WTC11 (cell line): ENCODE measurements at regions not wholly inside any gene's neighbourhood (a gene's known extent, or its start where the extent isn't known, plus 50 kb on each side); places are given as distances from the start of the nearest gene placed in this dataset.

Experiments
- ATF1 ChIP-seq: sonication (generic); formaldehyde crosslinking; IDR thresholded peaks from 2 replicates; pipeline ENCODE4 v1.8.1; 2023; ENCODE audit warnings: mild to moderate bottlenecking, moderate library complexity, missing genetic modification reagents
- HMGXB4 ChIP-seq: sonication (generic); formaldehyde crosslinking; IDR thresholded peaks from 2 replicates; pipeline ENCODE4 v1.8.1; 2023; ENCODE audit warnings: mild to moderate bottlenecking, moderate library complexity, missing genetic modification reagents
- PRRX2 ChIP-seq: fragments of 250-450 bp; sonication (Bioruptor Pico); IDR thresholded peaks from 2 replicates; pipeline ENCODE4 v1.8.0; 2021; ENCODE audit warnings: mild to moderate bottlenecking
- TEAD1 ChIP-seq: sonication (generic); formaldehyde crosslinking; IDR thresholded peaks from 2 replicates; pipeline ENCODE4 v1.8.0; 2022; ENCODE audit warnings: mild to moderate bottlenecking, missing genetic modification reagents
- ZNF317 ChIP-seq: sonication (generic); formaldehyde crosslinking; IDR thresholded peaks from 2 replicates; pipeline ENCODE4 v1.8.1; 2023; ENCODE audit warnings: low read depth, mild to moderate bottlenecking, moderate library complexity, missing genetic modification reagents, borderline replicate concordance
- TF ChIP-seq, protein P1 (sequence below): fragments of 200-600 bp; IDR thresholded peaks from 2 replicates; pipeline ENCODE4 v1.8.0; 2022; ENCODE audit warnings: antibody characterized with exemption
- TF ChIP-seq, protein P2 (sequence below): sonication (generic); formaldehyde crosslinking; IDR thresholded peaks from 2 replicates; pipeline ENCODE4 v1.8.1; 2023; ENCODE audit warnings: mild to moderate bottlenecking, missing genetic modification reagents, moderate library complexity

DNA sequence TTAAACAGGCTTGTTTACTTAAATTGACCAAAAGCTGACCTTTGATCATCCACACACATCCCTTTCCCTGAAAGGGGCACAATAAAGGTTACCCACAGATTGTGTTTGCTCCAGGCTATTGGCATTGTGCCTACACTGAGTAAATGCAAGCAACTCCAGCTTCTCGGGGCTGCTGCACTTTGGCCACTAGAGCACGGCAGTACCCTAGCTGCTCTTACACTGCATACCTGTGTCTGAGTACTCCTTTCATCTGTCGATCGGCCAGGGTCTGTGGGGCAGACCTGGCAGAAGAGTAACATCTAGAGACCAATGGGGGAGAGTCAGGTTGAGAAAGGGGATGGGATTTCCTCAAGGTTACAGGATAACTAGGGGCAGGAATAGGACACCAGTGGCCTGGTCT is 281.9 kb upstream of the NMUR2 start:
- TF ChIP-seq, protein P1, sequence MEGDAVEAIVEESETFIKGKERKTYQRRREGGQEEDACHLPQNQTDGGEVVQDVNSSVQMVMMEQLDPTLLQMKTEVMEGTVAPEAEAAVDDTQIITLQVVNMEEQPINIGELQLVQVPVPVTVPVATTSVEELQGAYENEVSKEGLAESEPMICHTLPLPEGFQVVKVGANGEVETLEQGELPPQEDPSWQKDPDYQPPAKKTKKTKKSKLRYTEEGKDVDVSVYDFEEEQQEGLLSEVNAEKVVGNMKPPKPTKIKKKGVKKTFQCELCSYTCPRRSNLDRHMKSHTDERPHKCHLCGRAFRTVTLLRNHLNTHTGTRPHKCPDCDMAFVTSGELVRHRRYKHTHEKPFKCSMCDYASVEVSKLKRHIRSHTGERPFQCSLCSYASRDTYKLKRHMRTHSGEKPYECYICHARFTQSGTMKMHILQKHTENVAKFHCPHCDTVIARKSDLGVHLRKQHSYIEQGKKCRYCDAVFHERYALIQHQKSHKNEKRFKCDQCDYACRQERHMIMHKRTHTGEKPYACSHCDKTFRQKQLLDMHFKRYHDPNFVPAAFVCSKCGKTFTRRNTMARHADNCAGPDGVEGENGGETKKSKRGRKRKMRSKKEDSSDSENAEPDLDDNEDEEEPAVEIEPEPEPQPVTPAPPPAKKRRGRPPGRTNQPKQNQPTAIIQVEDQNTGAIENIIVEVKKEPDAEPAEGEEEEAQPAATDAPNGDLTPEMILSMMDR = no peak
- TF ChIP-seq TEAD1 (CRISPR knock-in tag) = no peak
- no peak for TF ChIP-seq ATF1 (CRISPR knock-in tag)
- TF ChIP-seq, protein P2, sequence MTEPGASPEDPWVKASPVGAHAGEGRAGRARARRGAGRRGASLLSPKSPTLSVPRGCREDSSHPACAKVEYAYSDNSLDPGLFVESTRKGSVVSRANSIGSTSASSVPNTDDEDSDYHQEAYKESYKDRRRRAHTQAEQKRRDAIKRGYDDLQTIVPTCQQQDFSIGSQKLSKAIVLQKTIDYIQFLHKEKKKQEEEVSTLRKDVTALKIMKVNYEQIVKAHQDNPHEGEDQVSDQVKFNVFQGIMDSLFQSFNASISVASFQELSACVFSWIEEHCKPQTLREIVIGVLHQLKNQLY (CRISPR knock-in tag) = no peak
- TF ChIP-seq HMGXB4 (CRISPR knock-in tag) = no peak
- no peak for TF ChIP-seq ZNF317
- no peak for TF ChIP-seq PRRX2
